Sigmoid colon (tissue), 6 donors: ENCODE measurements at regions not wholly inside any gene's neighbourhood (a gene's known extent, or its start where the extent isn't known, plus 50 kb on each side); places are given as distances from the start of the nearest gene placed in this dataset.

Source experiments
- DNase-seq: peaks from one replicate; pipeline ENCODE4 v3.0.0-alpha.2; 2019
- H3K27ac ChIP-seq, 4 donors: fragments of 200-600 bp; sonication (generic); one replicate each; pipeline ENCODE4 v1.5.1; 2016 to 2019; ENCODE audit warnings: mild to moderate bottlenecking in 1 of 4
- H3K27me3 ChIP-seq, 3 donors: fragments of 200-600 bp; sonication (generic); one replicate each; pipeline ENCODE4 v1.5.1; 2019; ENCODE audit warnings: mild to moderate bottlenecking in 1 of 3
- H3K36me3 ChIP-seq, 4 donors: fragments of 200-600 bp; sonication (generic); one replicate each; pipeline ENCODE4 v1.5.1; 2016 to 2019
- H3K4me1 ChIP-seq, 4 donors: fragments of 200-600 bp; sonication (generic); one replicate each; pipeline ENCODE4 v1.5.1; 2017 to 2019
- H3K4me3 ChIP-seq, 4 donors: fragments of 200-600 bp; sonication (generic); one replicate each; pipeline ENCODE4 v1.5.1; 2017 to 2019; ENCODE audit warnings: mild to moderate bottlenecking in 2 of 4, moderate library complexity in 1 of 4
- H3K9me3 ChIP-seq, 4 donors: fragments of 200-600 bp in 3 of 4; sonication (generic) in 3 of 4; one replicate each; pipeline versions ENCODE4 v1.5.1 to v1.6.1; 2013 to 2019
- EP300 ChIP-seq, 4 donors: sonication (generic); formaldehyde crosslinking; IDR thresholded peaks; one replicate each; pipeline ENCODE4 v1.6.1; 2017; ENCODE audit warnings: antibody characterized with exemption in 4 of 4
- POLR2A ChIP-seq, 2 donors: fragments of 450-650 bp; IDR thresholded peaks; one replicate each; pipeline ENCODE4 v1.6.1; 2016; ENCODE audit warnings: antibody characterized with exemption in 2 of 2, mild to moderate bottlenecking in 2 of 2, moderate library complexity in 2 of 2
- POLR2AphosphoS5 ChIP-seq, 4 donors: sonication (generic); formaldehyde crosslinking; IDR thresholded peaks; one replicate each; pipeline ENCODE4 v1.6.1; 2017; ENCODE audit warnings: antibody characterized with exemption in 4 of 4
- WGBS, 2 donors: extraction: QIAGEN DNeasy Blood & Tissue Kit; methylation state at CpG; one replicate each; pipeline ENCODE4 v1.1.7; 2013; 5-methylcytosine and 5-hydroxymethylcytosine counted together
- intact Hi-C: fragments of 100-400 bp; cut with DNase I; formaldehyde crosslinking; loops from one replicate; pipeline ENCODE4 v1.15.1; 2023
- TF ChIP-seq, protein P1 (sequence below), 4 experiments: fragments of 450-650 bp in 3 of 4; fragments of 200-600 bp in 1 of 4; IDR thresholded peaks; one replicate each; pipeline ENCODE4 v1.5.1; 2016 to 2019; ENCODE audit warnings: antibody characterized with exemption in 4 of 4, mild to moderate bottlenecking in 3 of 4, moderate library complexity in 2 of 4
- donor health status: healthy with polysubstance abuse.
- donor health status: healthy.

DNA sequence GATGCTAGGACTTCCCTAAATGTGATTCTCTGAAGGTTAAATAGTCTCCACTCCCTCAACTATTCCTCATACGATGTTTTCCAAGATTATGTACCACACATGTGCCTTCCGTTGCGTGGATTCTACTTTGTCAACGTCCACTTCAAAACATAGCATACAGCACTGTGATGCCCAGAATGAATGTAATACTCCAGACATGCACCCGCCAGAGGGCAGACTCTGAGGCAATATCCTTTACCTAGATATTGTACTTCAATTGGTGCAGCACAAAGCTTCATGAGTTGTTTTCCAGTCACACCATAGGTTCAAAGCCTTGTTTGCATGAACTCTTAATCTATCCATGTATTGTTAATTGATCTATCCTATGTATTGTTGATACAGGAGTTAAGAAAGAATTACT lies 201.0 kb upstream of the NABP1 start:
- Histone ChIP-seq H3K27me3 (no peaks in the 10 kb centered on the region), H3K4me1 (no peaks in the 10 kb centered on the region), H3K36me3 (no peaks in the 10 kb centered on the region), H3K4me3 (no peak overlapping the region), H3K27ac (no peak overlapping the region), H3K9me3 (peaks cover 0 to 2% (median 0%) of the 10 kb centered on the region in 4 donors)
- WGBS, 2 donors = 96 to 97% methylated on average over 5 of the region's 5 CpGs
- TF ChIP-seq POLR2A (IDR thresholded peaks at IDR 0.05) = no peak
- intact Hi-C loops = no loop called here
- no peak for DNase-seq

DNA sequence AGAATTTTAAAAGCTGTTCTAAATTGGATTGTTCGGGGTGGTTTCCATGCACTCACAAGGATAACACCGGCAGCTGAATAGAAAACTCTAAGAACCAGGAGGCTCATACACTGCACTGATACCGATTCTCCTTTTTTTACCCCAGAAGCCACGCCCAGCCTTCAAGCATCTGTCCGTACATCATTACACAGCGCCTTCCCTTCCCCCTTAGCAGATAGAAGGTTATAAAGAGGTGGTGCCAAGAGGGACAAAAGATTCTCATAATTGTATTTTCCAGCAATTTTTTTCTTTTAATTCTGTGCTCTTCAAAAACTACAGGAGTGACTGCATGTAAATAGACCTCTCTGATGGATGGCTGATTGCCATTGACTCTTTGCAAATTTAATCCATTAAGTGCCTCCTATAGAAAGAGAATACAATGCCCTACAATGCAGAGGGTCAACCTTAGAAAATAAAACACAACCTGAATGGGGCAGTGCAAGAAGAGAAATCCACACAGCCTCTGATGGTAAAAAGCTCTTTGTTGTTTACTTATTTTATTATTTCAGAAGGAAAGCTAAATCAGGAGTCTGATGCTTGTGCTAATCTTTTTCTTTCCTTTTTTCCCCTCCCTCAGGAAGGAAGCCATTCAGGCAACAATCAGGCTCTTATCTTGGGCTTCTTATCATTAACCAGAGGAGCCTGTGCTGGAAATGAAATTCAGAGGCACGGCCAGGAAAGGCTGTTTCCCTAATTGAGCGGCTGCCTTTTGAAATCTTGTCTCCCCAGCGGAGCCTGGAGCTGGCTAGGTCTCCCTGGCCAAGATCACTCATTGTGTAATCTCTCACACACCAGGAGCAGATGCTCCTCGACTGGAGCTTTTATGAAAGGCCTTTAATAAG lies 198.9 kb upstream of the NABP1 start:
- TF ChIP-seq, protein P1, sequence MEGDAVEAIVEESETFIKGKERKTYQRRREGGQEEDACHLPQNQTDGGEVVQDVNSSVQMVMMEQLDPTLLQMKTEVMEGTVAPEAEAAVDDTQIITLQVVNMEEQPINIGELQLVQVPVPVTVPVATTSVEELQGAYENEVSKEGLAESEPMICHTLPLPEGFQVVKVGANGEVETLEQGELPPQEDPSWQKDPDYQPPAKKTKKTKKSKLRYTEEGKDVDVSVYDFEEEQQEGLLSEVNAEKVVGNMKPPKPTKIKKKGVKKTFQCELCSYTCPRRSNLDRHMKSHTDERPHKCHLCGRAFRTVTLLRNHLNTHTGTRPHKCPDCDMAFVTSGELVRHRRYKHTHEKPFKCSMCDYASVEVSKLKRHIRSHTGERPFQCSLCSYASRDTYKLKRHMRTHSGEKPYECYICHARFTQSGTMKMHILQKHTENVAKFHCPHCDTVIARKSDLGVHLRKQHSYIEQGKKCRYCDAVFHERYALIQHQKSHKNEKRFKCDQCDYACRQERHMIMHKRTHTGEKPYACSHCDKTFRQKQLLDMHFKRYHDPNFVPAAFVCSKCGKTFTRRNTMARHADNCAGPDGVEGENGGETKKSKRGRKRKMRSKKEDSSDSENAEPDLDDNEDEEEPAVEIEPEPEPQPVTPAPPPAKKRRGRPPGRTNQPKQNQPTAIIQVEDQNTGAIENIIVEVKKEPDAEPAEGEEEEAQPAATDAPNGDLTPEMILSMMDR (IDR thresholded peaks at IDR 0.05) = no peak
- TF ChIP-seq POLR2AphosphoS5 (IDR thresholded peaks at IDR 0.05) = no peak
- TF ChIP-seq POLR2A (IDR thresholded peaks at IDR 0.05) = no peak
- TF ChIP-seq EP300 (IDR thresholded peaks at IDR 0.05) = no peak
- 19 to 53% methylated on average over 10 of the region's 10 CpGs for WGBS, 2 donors
- Histone ChIP-seq H3K27me3 (no peaks in the 10 kb centered on the region), H3K27ac (no peak overlapping the region), H3K36me3 (no peaks in the 10 kb centered on the region), H3K4me3 (no peak overlapping the region), H3K4me1 (no peaks in the 10 kb centered on the region), H3K9me3 (peaks cover 0 to 5% (median 1%) of the 10 kb centered on the region in 4 donors)
- intact Hi-C loops = no loop called here
- peak; percentile 74 for DNase-seq

DNA sequence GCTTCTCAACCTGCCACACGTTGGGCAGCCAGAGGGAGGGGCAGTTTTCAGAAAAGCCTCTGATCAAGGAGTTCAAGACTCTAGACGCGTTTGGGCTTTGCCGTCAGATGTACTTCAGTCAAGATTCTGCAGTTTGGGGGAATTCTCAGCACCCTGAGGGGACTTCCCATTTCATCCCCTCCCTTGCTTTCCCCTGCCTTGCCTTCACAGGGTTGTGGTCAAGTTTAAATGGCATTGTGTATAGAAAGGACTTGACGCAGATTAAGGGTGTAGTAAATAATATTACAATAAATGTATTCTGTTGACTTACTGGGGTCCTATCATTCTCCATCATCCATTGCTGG lies 198.3 kb upstream of the NABP1 start:
- 11 to 37% methylated on average over 5 of the region's 5 CpGs for WGBS, 2 donors
- DNase-seq = no peak
- peaks cover 0 to 5% (median 1%) of the 10 kb centered on the region in 4 donors for H3K9me3 ChIP-seq

DNA sequence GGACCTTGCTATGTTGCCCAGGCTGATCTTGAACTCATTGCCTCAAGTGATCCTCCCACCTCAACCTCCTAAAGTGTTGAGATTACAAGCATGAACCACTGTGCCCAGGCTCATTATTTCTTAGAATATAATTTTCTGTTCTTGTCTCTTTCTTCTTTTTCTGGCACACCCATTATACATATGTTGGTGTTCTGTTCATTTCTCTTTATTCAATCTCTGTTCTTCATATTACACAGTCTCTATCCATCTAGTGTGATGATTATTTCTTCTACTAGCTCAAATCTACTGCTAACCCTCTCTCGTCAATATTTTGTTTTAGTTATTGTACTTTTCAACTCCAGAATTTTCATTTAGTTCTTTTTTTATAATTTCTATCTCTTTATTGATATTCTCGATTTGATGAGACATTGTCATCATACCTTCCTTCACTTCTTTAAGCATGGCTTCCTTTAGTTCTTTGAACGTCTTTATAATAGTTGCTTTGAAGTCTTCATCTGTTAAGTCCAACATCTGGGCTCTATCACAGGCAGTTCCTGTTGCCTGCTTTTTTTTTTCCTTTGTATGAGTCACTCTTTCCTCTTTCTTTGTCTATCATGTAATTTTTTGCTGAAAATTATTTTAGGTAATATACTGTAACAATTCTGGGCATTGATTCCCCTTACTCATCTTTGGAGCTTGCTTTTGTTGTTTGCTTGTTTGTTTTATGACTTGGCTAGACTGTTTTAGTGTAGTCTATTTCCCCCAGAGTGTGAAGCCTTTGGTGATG lies 196.4 kb upstream of the NABP1 start:
- 92 to 94% methylated on average over 3 of the region's 3 CpGs for WGBS, 2 donors
- Histone ChIP-seq H3K27me3 (no peaks in the 10 kb centered on the region), H3K9me3 (peaks cover 0 to 5% (median 0%) of the 10 kb centered on the region in 4 donors), H3K4me1 (no peaks in the 10 kb centered on the region), H3K36me3 (no peaks in the 10 kb centered on the region), H3K4me3 (no peak overlapping the region), H3K27ac (no peak overlapping the region)
- intact Hi-C loops = no loop called here
- TF ChIP-seq EP300 (IDR thresholded peaks at IDR 0.05) (no peak), POLR2AphosphoS5 (IDR thresholded peaks at IDR 0.05) (no peak), POLR2A (IDR thresholded peaks at IDR 0.05) (no peak)
- TF ChIP-seq, protein P1 (IDR thresholded peaks at IDR 0.05) = no peak
- no peak for DNase-seq

More for the DNA sequence above, 198.3 kb upstream of the NABP1 start:
- H3K4me3 ChIP-seq = no peak overlapping the region
- intact Hi-C loops = no loop called here
- H3K36me3 ChIP-seq = no peaks in the 10 kb centered on the region
- no peaks in the 10 kb centered on the region for H3K27me3 ChIP-seq
- no peak overlapping the region for H3K27ac ChIP-seq
- no peaks in the 10 kb centered on the region for H3K4me1 ChIP-seq
- no peak for TF ChIP-seq POLR2AphosphoS5 (IDR thresholded peaks at IDR 0.05)
- TF ChIP-seq, protein P1 (IDR thresholded peaks at IDR 0.05) = no peak
- no peak for TF ChIP-seq POLR2A (IDR thresholded peaks at IDR 0.05)
- no peak for TF ChIP-seq EP300 (IDR thresholded peaks at IDR 0.05)

DNA sequence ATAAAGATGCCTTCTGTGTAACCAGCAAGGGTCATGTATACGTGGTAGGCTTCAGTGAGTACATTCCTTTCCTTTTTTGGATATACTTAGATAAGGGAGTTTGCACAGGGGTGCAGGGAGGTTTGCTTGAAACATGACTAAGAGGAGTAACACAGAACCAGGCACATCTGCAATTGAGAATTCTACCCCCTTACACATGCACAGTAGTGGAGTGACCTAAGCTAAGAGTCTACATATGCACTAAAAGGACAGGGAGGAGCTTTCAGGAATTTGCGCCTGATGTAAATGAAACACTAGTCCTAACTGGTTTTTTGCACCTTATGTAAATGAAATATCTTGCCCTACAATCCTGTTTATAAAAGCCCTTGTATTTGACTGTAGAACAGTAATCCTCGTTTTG lies 194.8 kb upstream of the NABP1 start:
- H3K27me3 ChIP-seq = no peaks in the 10 kb centered on the region
- no peaks in the 10 kb centered on the region for H3K36me3 ChIP-seq
- TF ChIP-seq, protein P1 (IDR thresholded peaks at IDR 0.05) = no peak
- TF ChIP-seq EP300 (IDR thresholded peaks at IDR 0.05) = no peak
- no peak for TF ChIP-seq POLR2AphosphoS5 (IDR thresholded peaks at IDR 0.05)
- TF ChIP-seq POLR2A (IDR thresholded peaks at IDR 0.05) = no peak
- 61 to 80% methylated on average over 3 of the region's 3 CpGs for WGBS, 2 donors
- no peak for DNase-seq
- H3K9me3 ChIP-seq = peaks cover 0 to 5% (median 0%) of the 10 kb centered on the region in 4 donors
- intact Hi-C loops = no loop called here
- H3K4me3 ChIP-seq = no peak overlapping the region
- no peaks in the 10 kb centered on the region for H3K4me1 ChIP-seq
- no peak overlapping the region for H3K27ac ChIP-seq
